HUES6 (cell line): ENCODE measurements at regions not wholly inside any gene's neighbourhood (a gene's known extent, or its start where the extent isn't known, plus 50 kb on each side); places are given as distances from the start of the nearest gene placed in this dataset.

ENCODE experiments used
- H3K27ac ChIP-seq: 2 replicates; pipeline ENCODE4 v1.7.0; 2013; ENCODE audit warnings: low read depth, mild to moderate bottlenecking, low read length, inconsistent platforms
- H3K27me3 ChIP-seq: 2 replicates; pipeline ENCODE4 v1.6.1; 2013; ENCODE audit warnings: low read length; ENCODE audit not compliant: control insufficient read depth, insufficient read depth
- H3K36me3 ChIP-seq: 2 replicates; pipeline ENCODE4 v1.6.1; 2013; ENCODE audit warnings: low read length; ENCODE audit not compliant: control insufficient read depth, insufficient read depth
- H3K4me1 ChIP-seq: 2 replicates; pipeline ENCODE4 v1.6.1; 2013; ENCODE audit warnings: low read length; ENCODE audit not compliant: control insufficient read depth, insufficient read depth
- H3K4me3 ChIP-seq: 2 replicates; pipeline ENCODE4 v1.5.1; 2013; ENCODE audit warnings: low read depth, low read length
- H3K9ac ChIP-seq: one replicate; pipeline ENCODE4 v1.6.1; 2013; ENCODE audit warnings: mild to moderate bottlenecking, low read length
- H3K9me3 ChIP-seq: 2 replicates; pipeline ENCODE4 v1.6.1; 2013; ENCODE audit warnings: low read depth, low read length; ENCODE audit not compliant: control insufficient read depth, insufficient read depth

DNA sequence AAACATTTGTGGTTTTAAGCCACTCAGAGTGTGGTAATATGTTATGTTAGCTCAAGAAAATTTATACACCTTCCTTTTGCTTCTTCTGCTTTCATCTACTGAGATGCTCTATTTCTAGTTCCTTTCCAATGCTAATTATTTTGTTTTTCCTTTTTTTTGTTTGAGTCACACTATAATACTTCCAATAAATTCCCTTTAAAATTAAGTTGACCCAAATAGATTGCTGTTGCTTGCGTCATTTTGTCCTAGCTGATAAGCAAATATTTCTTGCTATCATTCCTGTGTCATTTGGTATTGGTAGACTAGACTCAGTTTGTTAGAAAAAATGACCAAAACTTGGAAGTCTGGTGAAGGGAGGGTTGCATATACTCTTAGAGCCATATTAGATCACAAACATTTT, 437.0 kb upstream of the CNTN6 start:
- no peaks in the 10 kb centered on the region for H3K4me1 ChIP-seq
- H3K9ac ChIP-seq: no peak overlapping the region
- no peak overlapping the region for H3K4me3 ChIP-seq
- no peaks in the 10 kb centered on the region for H3K9me3 ChIP-seq
- H3K27me3 ChIP-seq: no peaks in the 10 kb centered on the region
- no peak overlapping the region for H3K27ac ChIP-seq
- no peaks in the 10 kb centered on the region for H3K36me3 ChIP-seq

DNA sequence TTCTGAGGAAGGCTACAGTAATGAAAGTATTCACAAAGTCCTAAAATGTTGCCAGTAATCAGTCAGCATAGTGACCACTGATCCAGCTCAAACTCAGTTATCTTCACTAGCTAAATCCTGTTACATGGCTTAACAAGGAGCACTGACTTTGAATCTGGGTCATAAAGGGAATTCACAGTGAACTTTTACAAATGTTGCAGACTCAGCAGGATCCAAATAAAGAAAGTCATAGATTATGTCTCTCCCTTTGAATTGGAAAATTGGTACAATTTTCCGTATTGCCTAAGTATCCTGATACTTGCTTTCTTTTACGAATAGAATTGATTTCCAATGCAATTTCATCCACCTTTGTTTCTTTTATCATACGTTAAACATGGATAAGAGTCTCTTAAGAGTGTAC, 431.5 kb upstream of the CNTN6 start:
- H3K4me3 ChIP-seq: no peak overlapping the region
- no peaks in the 10 kb centered on the region for H3K27me3 ChIP-seq
- no peak overlapping the region for H3K27ac ChIP-seq
- H3K36me3 ChIP-seq: no peaks in the 10 kb centered on the region
- H3K9ac ChIP-seq: no peak overlapping the region
- H3K4me1 ChIP-seq: no peaks in the 10 kb centered on the region
- H3K9me3 ChIP-seq: no peaks in the 10 kb centered on the region

- no peaks in the 10 kb centered on the region for H3K36me3 ChIP-seq
- no peaks in the 10 kb centered on the region for H3K9me3 ChIP-seq
- no peaks in the 10 kb centered on the region for H3K4me1 ChIP-seq
- H3K4me3 ChIP-seq: no peak overlapping the region
- H3K27me3 ChIP-seq: peaks cover 3% of the 10 kb centered on the region; the same call in 1 of the 2 replicates
- no peak overlapping the region for H3K27ac ChIP-seq
- no peak overlapping the region for H3K9ac ChIP-seq
These were observed 418.7 kb upstream of the CNTN6 start for GRCh38 chr3:674116-674515.

DNA sequence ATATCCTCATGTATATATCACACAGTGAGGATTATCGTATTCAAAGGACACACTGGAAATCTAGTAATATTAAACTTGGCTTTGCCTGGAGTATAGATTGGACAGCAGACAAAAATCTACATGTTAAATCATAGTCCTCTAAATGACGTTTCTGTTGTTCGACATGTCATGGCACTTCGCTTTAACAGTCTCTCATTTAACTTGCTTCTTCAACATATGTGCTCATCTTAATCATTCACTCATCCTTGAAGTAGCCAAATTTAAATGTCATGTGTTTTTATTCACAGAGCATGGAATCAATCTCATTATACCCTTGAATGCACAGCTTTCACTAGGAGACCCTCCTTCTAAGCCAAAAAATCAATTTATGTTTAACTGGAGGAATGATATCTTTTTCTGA, 417.0 kb upstream of the CNTN6 start:
- Histone ChIP-seq H3K27ac (no peak overlapping the region), H3K4me1 (no peaks in the 10 kb centered on the region), H3K4me3 (no peak overlapping the region), H3K9ac (no peak overlapping the region), H3K36me3 (no peaks in the 10 kb centered on the region), H3K9me3 (no peaks in the 10 kb centered on the region), H3K27me3 (peaks cover 6% of the 10 kb centered on the region; the same call in 1 of the 2 replicates)

DNA sequence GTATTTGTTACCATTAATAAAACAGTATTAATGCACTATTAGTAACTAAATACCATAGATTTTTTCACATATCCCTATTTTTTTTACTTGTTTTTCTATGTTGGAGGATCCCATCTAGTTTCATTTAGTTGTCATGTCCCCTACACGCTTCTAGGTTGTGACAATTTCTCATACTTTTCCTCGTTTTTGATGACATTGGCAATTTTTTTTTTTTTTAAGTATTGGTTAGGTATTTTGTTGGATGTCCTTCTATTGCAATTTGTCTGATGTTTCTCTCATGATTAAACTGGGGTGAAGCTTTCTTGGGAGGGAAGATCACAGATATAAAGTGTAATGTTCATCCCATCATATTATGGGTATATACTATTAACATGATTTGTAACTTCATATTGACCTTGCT, 409.1 kb upstream of the CNTN6 start:
- H3K9me3 ChIP-seq: no peaks in the 10 kb centered on the region
- no peak overlapping the region for H3K27ac ChIP-seq
- peaks cover 2% of the 10 kb centered on the region; the same call in 1 of the 2 replicates for H3K27me3 ChIP-seq
- H3K4me1 ChIP-seq: no peaks in the 10 kb centered on the region
- no peaks in the 10 kb centered on the region for H3K36me3 ChIP-seq
- H3K4me3 ChIP-seq: no peak overlapping the region
- H3K9ac ChIP-seq: no peak overlapping the region

GRCh38 chr3:690770-691169, 402.1 kb upstream of the CNTN6 start:
- Histone ChIP-seq H3K27me3 (no peaks in the 10 kb centered on the region), H3K9ac (no peak overlapping the region), H3K4me1 (no peaks in the 10 kb centered on the region), H3K27ac (no peak overlapping the region), H3K9me3 (no peaks in the 10 kb centered on the region), H3K4me3 (no peak overlapping the region), H3K36me3 (no peaks in the 10 kb centered on the region)

DNA sequence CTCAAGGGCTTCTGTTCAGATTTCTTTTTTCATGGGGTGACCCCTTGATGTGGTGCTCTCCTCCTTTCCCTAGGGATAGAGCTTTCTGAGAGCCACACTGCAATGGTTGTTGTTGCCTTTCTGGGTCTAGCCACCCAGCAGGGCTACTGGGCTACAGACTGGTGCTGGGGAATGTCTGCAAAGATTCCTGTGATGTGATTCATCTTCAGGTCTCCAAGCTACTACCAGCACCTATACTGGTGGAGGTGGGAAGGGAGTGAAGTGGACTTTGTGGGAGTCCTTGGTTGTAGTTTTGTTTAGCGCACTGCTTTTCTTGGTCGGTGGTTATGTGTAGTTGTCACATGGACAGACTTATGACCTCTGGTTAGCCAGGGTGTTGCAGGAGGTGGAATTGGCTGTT, 392.3 kb upstream of the CNTN6 start:
- Histone ChIP-seq H3K9ac (no peak overlapping the region), H3K4me1 (no peaks in the 10 kb centered on the region), H3K27me3 (no peaks in the 10 kb centered on the region), H3K36me3 (no peaks in the 10 kb centered on the region), H3K4me3 (no peak overlapping the region), H3K27ac (no peak overlapping the region), H3K9me3 (no peaks in the 10 kb centered on the region)

- Histone ChIP-seq H3K36me3 (no peaks in the 10 kb centered on the region), H3K9me3 (no peaks in the 10 kb centered on the region), H3K9ac (no peak overlapping the region), H3K27ac (no peak overlapping the region), H3K27me3 (no peaks in the 10 kb centered on the region), H3K4me1 (no peaks in the 10 kb centered on the region), H3K4me3 (no peak overlapping the region)
These were observed 385.8 kb upstream of the CNTN6 start for GRCh38 chr3:707041-707440.

GRCh38 chr3:713006-713621, 379.7 kb upstream of the CNTN6 start:
- Histone ChIP-seq H3K27ac (no peak overlapping the region), H3K9ac (no peak overlapping the region), H3K9me3 (no peaks in the 10 kb centered on the region), H3K4me1 (no peaks in the 10 kb centered on the region; the same call in 1 of the 2 replicates), H3K4me3 (no peak overlapping the region), H3K36me3 (no peaks in the 10 kb centered on the region), H3K27me3 (no peaks in the 10 kb centered on the region)

GRCh38 chr3:713947-714620, 378.7 kb upstream of the CNTN6 start:
- Histone ChIP-seq H3K9ac (no peak overlapping the region), H3K9me3 (no peaks in the 10 kb centered on the region), H3K36me3 (no peaks in the 10 kb centered on the region), H3K4me1 (no peaks in the 10 kb centered on the region; the same call in 1 of the 2 replicates), H3K27ac (no peak overlapping the region), H3K4me3 (no peak overlapping the region), H3K27me3 (no peaks in the 10 kb centered on the region)

DNA sequence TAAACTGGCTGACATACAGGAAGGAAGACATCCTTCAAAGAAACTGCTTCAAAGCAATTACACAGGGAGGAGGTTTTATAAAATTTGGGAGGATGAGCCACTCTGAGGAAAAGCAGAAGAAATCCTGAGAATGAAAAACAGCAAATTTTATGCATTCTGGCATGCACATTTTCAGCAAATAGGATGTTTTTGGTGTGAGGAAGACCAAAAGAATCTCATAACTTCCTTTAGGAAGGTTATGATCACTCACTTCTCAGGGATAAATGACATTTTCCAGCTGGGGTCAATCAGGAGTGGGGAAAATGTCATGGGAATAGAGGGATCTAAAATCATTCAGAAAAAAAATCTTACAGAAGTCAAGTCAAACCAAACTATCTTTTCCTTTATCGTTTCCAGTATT, 371.7 kb upstream of the CNTN6 start:
- H3K27ac ChIP-seq: no peak overlapping the region
- no peaks in the 10 kb centered on the region for H3K4me1 ChIP-seq
- H3K4me3 ChIP-seq: no peak overlapping the region
- H3K36me3 ChIP-seq: no peaks in the 10 kb centered on the region
- no peak overlapping the region for H3K9ac ChIP-seq
- H3K27me3 ChIP-seq: no peaks in the 10 kb centered on the region
- no peaks in the 10 kb centered on the region for H3K9me3 ChIP-seq
